ENCODE measurements at regions not wholly inside any gene's neighbourhood (a gene's known extent, or its start where the extent isn't known, plus 50 kb on each side); places are given as distances from the start of the nearest gene placed in this dataset.

- in situ Hi-C loops (cut with MboI; ENCODE audit: low pct_unique_long_range_greater_than_20kb, low sequenced_read_pairs, unreplicated experiment): no loop called here
- no peak for TF ChIP-seq CTCF (IDR thresholded peaks at IDR 0.05; ENCODE audit: extremely low read depth, insufficient read depth, missing control alignments)
- no peak for DNase-seq (ENCODE audit: low spot score)
These were observed 165.5 kb upstream of the C11orf58 start for GRCh38 chr11:16572945-16573344.

GRCh38 chr11:16561150-16561549 is 177.3 kb upstream of the C11orf58 start:
- no peak for DNase-seq (ENCODE audit: low spot score)
- in situ Hi-C loops (cut with MboI; ENCODE audit: low pct_unique_long_range_greater_than_20kb, low sequenced_read_pairs, unreplicated experiment): no loop called here
- no peak for TF ChIP-seq CTCF (IDR thresholded peaks at IDR 0.05; ENCODE audit: extremely low read depth, insufficient read depth, missing control alignments)

- no peak for DNase-seq (ENCODE audit: low spot score)
- TF ChIP-seq CTCF (IDR thresholded peaks at IDR 0.05; ENCODE audit: extremely low read depth, insufficient read depth, missing control alignments): no peak
- in situ Hi-C loops (cut with MboI; ENCODE audit: low pct_unique_long_range_greater_than_20kb, low sequenced_read_pairs, unreplicated experiment): no loop called here
These were observed 180.0 kb upstream of the C11orf58 start for GRCh38 chr11:16558494-16558893.

- in situ Hi-C loops (cut with MboI; ENCODE audit: low pct_unique_long_range_greater_than_20kb, low sequenced_read_pairs, unreplicated experiment): no loop called here
- TF ChIP-seq CTCF (IDR thresholded peaks at IDR 0.05; ENCODE audit: extremely low read depth, insufficient read depth, missing control alignments): no peak
- DNase-seq (ENCODE audit: low spot score): no peak
These were observed 182.5 kb upstream of the C11orf58 start for GRCh38 chr11:16555956-16556355.

GRCh38 chr11:16554361-16554760 is 184.1 kb upstream of the C11orf58 start:
- DNase-seq (ENCODE audit: low spot score): no peak
- in situ Hi-C loops (cut with MboI; ENCODE audit: low pct_unique_long_range_greater_than_20kb, low sequenced_read_pairs, unreplicated experiment): no loop called here
- no peak for TF ChIP-seq CTCF (IDR thresholded peaks at IDR 0.05; ENCODE audit: extremely low read depth, insufficient read depth, missing control alignments)

- in situ Hi-C loops (cut with MboI; ENCODE audit: low pct_unique_long_range_greater_than_20kb, low sequenced_read_pairs, unreplicated experiment): no loop called here
- TF ChIP-seq CTCF (IDR thresholded peaks at IDR 0.05; ENCODE audit: extremely low read depth, insufficient read depth, missing control alignments): no peak
- no peak for DNase-seq (ENCODE audit: low spot score)
These were observed 190.6 kb upstream of the C11orf58 start for GRCh38 chr11:16547879-16548278.

GRCh38 chr11:16543642-16544041 is 187.3 kb upstream of the SOX6 start:
- no peak for DNase-seq (ENCODE audit: low spot score)
- in situ Hi-C loops (cut with MboI; ENCODE audit: low pct_unique_long_range_greater_than_20kb, low sequenced_read_pairs, unreplicated experiment): no loop called here
- TF ChIP-seq CTCF (IDR thresholded peaks at IDR 0.05; ENCODE audit: extremely low read depth, insufficient read depth, missing control alignments): no peak

Data from GM13977 (cell line).